ENCODE measurements at regions not wholly inside any gene's neighbourhood (a gene's known extent, or its start where the extent isn't known, plus 50 kb on each side); places are given as distances from the start of the nearest gene placed in this dataset.

- Histone ChIP-seq H3K9me3 (ENCODE audit: control insufficient read depth, low read depth, low read length) (no peaks in the 10 kb centered on the region), H3K27ac (ENCODE audit: low read length) (no peak overlapping the region), H3K36me3 (ENCODE audit: control insufficient read depth, low read depth, low read length) (no peaks in the 10 kb centered on the region), H3K4me3 (ENCODE audit: low read length) (no peak overlapping the region), H3K9ac (ENCODE audit: low read length) (no peak overlapping the region), H3K4me1 (ENCODE audit: control insufficient read depth, low read depth, low read length) (peaks cover 10% of the 10 kb centered on the region), H3K27me3 (ENCODE audit: control insufficient read depth, insufficient read depth, low read length) (no peaks in the 10 kb centered on the region)
These were observed 204.5 kb downstream of the TTLL7 start for GRCh38 chr1:83794384-83794783.

- Histone ChIP-seq H3K36me3 (ENCODE audit: control insufficient read depth, low read depth, low read length) (no peaks in the 10 kb centered on the region), H3K27ac (ENCODE audit: low read length) (no peak overlapping the region), H3K9me3 (ENCODE audit: control insufficient read depth, low read depth, low read length) (no peaks in the 10 kb centered on the region), H3K9ac (ENCODE audit: low read length) (no peak overlapping the region), H3K4me3 (ENCODE audit: low read length) (no peak overlapping the region), H3K27me3 (ENCODE audit: control insufficient read depth, insufficient read depth, low read length) (no peaks in the 10 kb centered on the region), H3K4me1 (ENCODE audit: control insufficient read depth, low read depth, low read length) (peaks cover 4% of the 10 kb centered on the region)
These were observed 207.0 kb downstream of the TTLL7 start for GRCh38 chr1:83791821-83792437.

- Histone ChIP-seq H3K9me3 (ENCODE audit: control insufficient read depth, low read depth, low read length) (no peaks in the 10 kb centered on the region), H3K27me3 (ENCODE audit: control insufficient read depth, insufficient read depth, low read length) (no peaks in the 10 kb centered on the region), H3K9ac (ENCODE audit: low read length) (no peak overlapping the region), H3K4me3 (ENCODE audit: low read length) (no peak overlapping the region), H3K36me3 (ENCODE audit: control insufficient read depth, low read depth, low read length) (no peaks in the 10 kb centered on the region), H3K27ac (ENCODE audit: low read length) (no peak overlapping the region), H3K4me1 (ENCODE audit: control insufficient read depth, low read depth, low read length) (peaks cover 4% of the 10 kb centered on the region)
These were observed 208.5 kb downstream of the TTLL7 start for GRCh38 chr1:83790446-83790845.

- peaks cover 4% of the 10 kb centered on the region for H3K4me1 ChIP-seq (ENCODE audit: control insufficient read depth, low read depth, low read length)
- H3K4me3 ChIP-seq (ENCODE audit: low read length) = no peak overlapping the region
- H3K36me3 ChIP-seq (ENCODE audit: control insufficient read depth, low read depth, low read length) = no peaks in the 10 kb centered on the region
- no peaks in the 10 kb centered on the region for H3K9me3 ChIP-seq (ENCODE audit: control insufficient read depth, low read depth, low read length)
- H3K27me3 ChIP-seq (ENCODE audit: control insufficient read depth, insufficient read depth, low read length) = no peaks in the 10 kb centered on the region
- no peak overlapping the region for H3K9ac ChIP-seq (ENCODE audit: low read length)
- no peak overlapping the region for H3K27ac ChIP-seq (ENCODE audit: low read length)
These were observed 211.5 kb downstream of the TTLL7 start for GRCh38 chr1:83787246-83787998.

- no peaks in the 10 kb centered on the region for H3K9me3 ChIP-seq (ENCODE audit: control insufficient read depth, low read depth, low read length)
- no peaks in the 10 kb centered on the region for H3K27me3 ChIP-seq (ENCODE audit: control insufficient read depth, insufficient read depth, low read length)
- no peak overlapping the region for H3K27ac ChIP-seq (ENCODE audit: low read length)
- no peaks in the 10 kb centered on the region for H3K36me3 ChIP-seq (ENCODE audit: control insufficient read depth, low read depth, low read length)
- peaks cover 22% of the 10 kb centered on the region for H3K4me1 ChIP-seq (ENCODE audit: control insufficient read depth, low read depth, low read length)
- no peak overlapping the region for H3K9ac ChIP-seq (ENCODE audit: low read length)
- H3K4me3 ChIP-seq (ENCODE audit: low read length) = no peak overlapping the region
These were observed 217.3 kb downstream of the TTLL7 start for GRCh38 chr1:83781667-83782066.

GRCh38 chr1:83779565-83779964, 219.4 kb downstream of the TTLL7 start:
- Histone ChIP-seq H3K4me1 (ENCODE audit: control insufficient read depth, low read depth, low read length) (peaks cover 22% of the 10 kb centered on the region), H3K4me3 (ENCODE audit: low read length) (no peak overlapping the region), H3K9me3 (ENCODE audit: control insufficient read depth, low read depth, low read length) (no peaks in the 10 kb centered on the region), H3K27ac (ENCODE audit: low read length) (no peak overlapping the region), H3K36me3 (ENCODE audit: control insufficient read depth, low read depth, low read length) (no peaks in the 10 kb centered on the region), H3K9ac (ENCODE audit: low read length) (no peak overlapping the region), H3K27me3 (ENCODE audit: control insufficient read depth, insufficient read depth, low read length) (no peaks in the 10 kb centered on the region)

GRCh38 chr1:83777758-83778101, 221.2 kb downstream of the TTLL7 start:
- Histone ChIP-seq H3K27ac (ENCODE audit: low read length) (no peak overlapping the region), H3K4me3 (ENCODE audit: low read length) (no peak overlapping the region), H3K27me3 (ENCODE audit: control insufficient read depth, insufficient read depth, low read length) (no peaks in the 10 kb centered on the region), H3K9ac (ENCODE audit: low read length) (no peak overlapping the region), H3K9me3 (ENCODE audit: control insufficient read depth, low read depth, low read length) (no peaks in the 10 kb centered on the region), H3K4me1 (ENCODE audit: control insufficient read depth, low read depth, low read length) (peaks cover 22% of the 10 kb centered on the region), H3K36me3 (ENCODE audit: control insufficient read depth, low read depth, low read length) (no peaks in the 10 kb centered on the region)

GRCh38 chr1:83776913-83777757, 221.8 kb downstream of the TTLL7 start:
- no peak overlapping the region for H3K9ac ChIP-seq (ENCODE audit: low read length)
- H3K9me3 ChIP-seq (ENCODE audit: control insufficient read depth, low read depth, low read length) = no peaks in the 10 kb centered on the region
- H3K4me1 ChIP-seq (ENCODE audit: control insufficient read depth, low read depth, low read length) = peaks cover 22% of the 10 kb centered on the region
- no peak overlapping the region for H3K4me3 ChIP-seq (ENCODE audit: low read length)
- no peaks in the 10 kb centered on the region for H3K27me3 ChIP-seq (ENCODE audit: control insufficient read depth, insufficient read depth, low read length)
- H3K36me3 ChIP-seq (ENCODE audit: control insufficient read depth, low read depth, low read length) = no peaks in the 10 kb centered on the region
- H3K27ac ChIP-seq (ENCODE audit: low read length) = no peak overlapping the region

- no peak overlapping the region for H3K27ac ChIP-seq (ENCODE audit: low read length)
- no peaks in the 10 kb centered on the region for H3K36me3 ChIP-seq (ENCODE audit: control insufficient read depth, low read depth, low read length)
- H3K4me1 ChIP-seq (ENCODE audit: control insufficient read depth, low read depth, low read length) = peaks cover 22% of the 10 kb centered on the region
- H3K4me3 ChIP-seq (ENCODE audit: low read length) = no peak overlapping the region
- no peaks in the 10 kb centered on the region for H3K27me3 ChIP-seq (ENCODE audit: control insufficient read depth, insufficient read depth, low read length)
- no peaks in the 10 kb centered on the region for H3K9me3 ChIP-seq (ENCODE audit: control insufficient read depth, low read depth, low read length)
- H3K9ac ChIP-seq (ENCODE audit: low read length) = no peak overlapping the region
These were observed 222.8 kb downstream of the TTLL7 start for GRCh38 chr1:83775977-83776603.

- Histone ChIP-seq H3K9me3 (ENCODE audit: control insufficient read depth, low read depth, low read length) (no peaks in the 10 kb centered on the region), H3K27ac (ENCODE audit: low read length) (no peak overlapping the region), H3K4me3 (ENCODE audit: low read length) (no peak overlapping the region), H3K27me3 (ENCODE audit: control insufficient read depth, insufficient read depth, low read length) (no peaks in the 10 kb centered on the region), H3K36me3 (ENCODE audit: control insufficient read depth, low read depth, low read length) (no peaks in the 10 kb centered on the region), H3K9ac (ENCODE audit: low read length) (no peak overlapping the region), H3K4me1 (ENCODE audit: control insufficient read depth, low read depth, low read length) (peaks cover 15% of the 10 kb centered on the region)
These were observed 225.9 kb downstream of the TTLL7 start for GRCh38 chr1:83773059-83773458.

GRCh38 chr1:83770319-83770661, 228.6 kb downstream of the TTLL7 start:
- H3K27ac ChIP-seq (ENCODE audit: low read length) = no peak overlapping the region
- no peaks in the 10 kb centered on the region for H3K36me3 ChIP-seq (ENCODE audit: control insufficient read depth, low read depth, low read length)
- no peaks in the 10 kb centered on the region for H3K27me3 ChIP-seq (ENCODE audit: control insufficient read depth, insufficient read depth, low read length)
- no peaks in the 10 kb centered on the region for H3K9me3 ChIP-seq (ENCODE audit: control insufficient read depth, low read depth, low read length)
- no peak overlapping the region for H3K9ac ChIP-seq (ENCODE audit: low read length)
- peaks cover 5% of the 10 kb centered on the region for H3K4me1 ChIP-seq (ENCODE audit: control insufficient read depth, low read depth, low read length)
- H3K4me3 ChIP-seq (ENCODE audit: low read length) = no peak overlapping the region
